PC-3 (cell line): ENCODE measurements at regions not wholly inside any gene's neighbourhood (a gene's known extent, or its start where the extent isn't known, plus 50 kb on each side); places are given as distances from the start of the nearest gene placed in this dataset.

Source experiments
- ATAC-seq: fragments of 200-7000 bp; cut with Tn5 transposase; 2 replicates; pipeline ENCODE4 v1.9.1; 2020; ENCODE audit warnings: mild to moderate bottlenecking, moderate library complexity
- BruUV-seq: library from RNA; stranded (reverse); fragments of 400-500 nt; replicated peaks from 2 replicates; lab custom pipeline; 2021; lab: Mats Ljungman, UMichigan
- CTCF ChIA-PET: fragments of 300-600 bp; sonication (Branson Sonifier 250); formaldehyde crosslinking; loops from one replicate; lab custom pipeline; 2022; ENCODE audit warnings: antibody characterized with exemption; lab: Charles Lee
- POLR2A ChIA-PET: fragments of 300-600 bp; sonication (Branson Sonifier 250); formaldehyde crosslinking; loops from one replicate; lab custom pipeline; 2022; ENCODE audit warnings: antibody characterized with exemption; ENCODE audit not compliant: unreplicated experiment; lab: Charles Lee
- DNase-seq: peaks from one replicate; pipeline ENCODE4 v3.0.0-alpha.2; 2015
- H2AFZ ChIP-seq: fragments of 300-600 bp; sonication (generic); 2 replicates; pipeline ENCODE4 v1.6.0; 2016; ENCODE audit warnings: antibody characterized with exemption, low read length
- H3F3A ChIP-seq: fragments of 300-600 bp; sonication (generic); one replicate; pipeline ENCODE4 v1.6.0; 2017; ENCODE audit warnings: antibody characterized with exemption, low read length, control low read depth, mild to moderate bottlenecking; ENCODE audit not compliant: unreplicated experiment
- H3K27ac ChIP-seq: fragments of 300-600 bp; sonication (generic); 2 replicates; pipeline ENCODE4 v1.5.1; 2016; ENCODE audit warnings: mild to moderate bottlenecking, low read length
- H3K27me3 ChIP-seq: fragments of 300-600 bp; sonication (generic); 2 replicates; pipeline ENCODE4 v1.6.1; 2016; ENCODE audit warnings: low read length, mixed read lengths
- H3K36me3 ChIP-seq: fragments of 300-600 bp; sonication (generic); 2 replicates; pipeline ENCODE4 v1.6.1; 2016; ENCODE audit warnings: low read depth, mixed run types, low read length, mixed read lengths
- H3K4me1 ChIP-seq: fragments of 300-600 bp; sonication (generic); 2 replicates; pipeline ENCODE4 v1.5.1; 2016; ENCODE audit warnings: low read length; ENCODE audit not compliant: insufficient read depth
- H3K4me2 ChIP-seq: fragments of 300-600 bp; sonication (generic); 2 replicates; pipeline ENCODE4 v1.6.0; 2016; ENCODE audit warnings: low read length
- H3K4me3 ChIP-seq: fragments of 300-600 bp; sonication (generic); 2 replicates; pipeline ENCODE4 v1.5.1; 2016; ENCODE audit warnings: mild to moderate bottlenecking, low read length, mixed read lengths
- H3K79me2 ChIP-seq: fragments of 300-600 bp; sonication (generic); 2 replicates; pipeline ENCODE4 v1.6.1; 2017; ENCODE audit warnings: low read length, mixed read lengths
- H3K9ac ChIP-seq: fragments of 300-600 bp; sonication (generic); 2 replicates; pipeline ENCODE4 v1.6.0; 2016; ENCODE audit warnings: mild to moderate bottlenecking, low read length
- H3K9me2 ChIP-seq: fragments of 300-600 bp; sonication (generic); replicated peaks from 2 replicates; pipeline ENCODE4 v1.6.1; 2016; ENCODE audit warnings: mixed run types, low read length, mixed read lengths
- H3K9me3 ChIP-seq: fragments of 300-600 bp; sonication (generic); 2 replicates; pipeline ENCODE4 v1.6.1; 2016; ENCODE audit warnings: low read length, mixed read lengths
- H4K20me1 ChIP-seq: fragments of 300-600 bp; sonication (generic); 2 replicates; pipeline ENCODE4 v1.6.1; 2016; ENCODE audit warnings: low read length, mixed read lengths
- CTCF ChIP-seq: fragments of 300-600 bp; sonication (generic); conservative IDR thresholded peaks from 2 replicates; pipeline ENCODE4 v1.5.1; 2017; ENCODE audit warnings: antibody characterized with exemption, low read depth, mild to moderate bottlenecking, low read length
- EZH2 ChIP-seq: fragments of 300-600 bp; sonication (generic); IDR thresholded peaks from one replicate; pipeline ENCODE4 v1.6.1; 2017; ENCODE audit warnings: antibody characterized with exemption, mild to moderate bottlenecking, low read length; ENCODE audit not compliant: unreplicated experiment
- EZH2phosphoT487 ChIP-seq: fragments of 300-600 bp; sonication (generic); IDR thresholded peaks from 2 replicates; pipeline ENCODE4 v1.6.1; 2018; ENCODE audit warnings: mild to moderate bottlenecking, antibody characterized with exemption, low read length, borderline replicate concordance
- intact Hi-C: fragments of 100-400 bp; cut with micrococcal nuclease; formaldehyde crosslinking; loops from 2 replicates; pipeline ENCODE4 v1.9.0; 2023

GRCh38 chr6:23823421-23823820 lies 302.6 kb upstream of the NRSN1 start:
- TF ChIP-seq CTCF (no peak), EZH2 (no peak), EZH2phosphoT487 (no peak)
- intact Hi-C loops = no loop called here
- Histone ChIP-seq H3K4me3 (no peak overlapping the region), H3F3A (no peaks in the 10 kb centered on the region), H3K27ac (no peak overlapping the region), H3K79me2 (no peaks in the 10 kb centered on the region), H3K9me2 (no peaks in the 10 kb centered on the region), H3K36me3 (no peaks in the 10 kb centered on the region), H3K4me1 (no peaks in the 10 kb centered on the region), H3K9me3 (no peaks in the 10 kb centered on the region), H3K27me3 (peaks cover 18% of the 10 kb centered on the region), H3K4me2 (no peak overlapping the region), H2AFZ (no peak overlapping the region), H4K20me1 (no peaks in the 10 kb centered on the region), H3K9ac (no peak overlapping the region)
- ATAC-seq = no peak
- CTCF ChIA-PET = no interaction called here
- POLR2A ChIA-PET = no interaction called here
- peak; percentile 10 for DNase-seq
- no TSS peak for BruUV-seq

- Histone ChIP-seq H3K36me3 (no peaks in the 10 kb centered on the region), H3K27me3 (peaks cover 27% of the 10 kb centered on the region), H3K9me2 (no peaks in the 10 kb centered on the region), H4K20me1 (no peaks in the 10 kb centered on the region), H3K9me3 (no peaks in the 10 kb centered on the region), H3K9ac (no peak overlapping the region), H3F3A (no peaks in the 10 kb centered on the region), H3K4me2 (no peak overlapping the region), H3K4me3 (no peak overlapping the region), H3K4me1 (no peaks in the 10 kb centered on the region), H3K79me2 (no peaks in the 10 kb centered on the region), H2AFZ (no peak overlapping the region), H3K27ac (no peak overlapping the region)
- ATAC-seq (no peak), DNase-seq (no peak)
- POLR2A ChIA-PET = no interaction called here
- no TSS peak for BruUV-seq
- TF ChIP-seq EZH2phosphoT487 (no peak), EZH2 (no peak), CTCF (no peak)
- intact Hi-C loops = no loop called here
- CTCF ChIA-PET = no interaction called here
Observed at GRCh38 chr6:23826572-23826971, 299.4 kb upstream of the NRSN1 start.

- no peak overlapping the region for H3K9ac ChIP-seq
- no TSS peak for BruUV-seq
- H4K20me1 ChIP-seq = no peaks in the 10 kb centered on the region
- H3K27me3 ChIP-seq = peaks cover 31% of the 10 kb centered on the region
- H3K9me2 ChIP-seq = no peaks in the 10 kb centered on the region
- no peaks in the 10 kb centered on the region for H3K4me1 ChIP-seq
- H3K4me3 ChIP-seq = no peak overlapping the region
- H3K79me2 ChIP-seq = no peaks in the 10 kb centered on the region
- no peaks in the 10 kb centered on the region for H3K9me3 ChIP-seq
- H3K36me3 ChIP-seq = no peaks in the 10 kb centered on the region
- no peak overlapping the region for H2AFZ ChIP-seq
- no peak overlapping the region for H3K4me2 ChIP-seq
- TF ChIP-seq EZH2phosphoT487 = no peak
- no peak for TF ChIP-seq CTCF
- TF ChIP-seq EZH2 = no peak
- ATAC-seq (no peak), DNase-seq (no peak)
- no peaks in the 10 kb centered on the region for H3F3A ChIP-seq
- intact Hi-C loops = no loop called here
- CTCF ChIA-PET = no interaction called here
- POLR2A ChIA-PET = no interaction called here
- no peak overlapping the region for H3K27ac ChIP-seq
Observed at GRCh38 chr6:23828861-23829260, 297.2 kb upstream of the NRSN1 start.
